Stimulated activated CD4-positive, alpha-beta T cell treated with anti-CD3 and anti-CD28 coated beads, TNF-alpha, amount 100 ng/mL, for 1 hour (primary cell): ENCODE measurements at regions not wholly inside any gene's neighbourhood (a gene's known extent, or its start where the extent isn't known, plus 50 kb on each side); places are given as distances from the start of the nearest gene placed in this dataset.
"Not testable (repeated sequence)": the region's sequence is repeated elsewhere in the genome, so short reads cannot be mapped to it uniquely, and the experiment has no call there.

Experiments used
- DNase-seq, 3 donors: peaks; one replicate each; pipeline ENCODE4 v3.0.0-alpha.2; 2020; ENCODE audit warnings: low read depth in 3 of 3, low spot score in 1 of 3

- DNase-seq = no peak
Measured at GRCh38 chr5:124796495-124796894, 50.1 kb upstream of the ZNF608 start.

- DNase-seq = no peak
Measured at GRCh38 chr5:124797665-124798087, 51.2 kb upstream of the ZNF608 start.

DNA sequence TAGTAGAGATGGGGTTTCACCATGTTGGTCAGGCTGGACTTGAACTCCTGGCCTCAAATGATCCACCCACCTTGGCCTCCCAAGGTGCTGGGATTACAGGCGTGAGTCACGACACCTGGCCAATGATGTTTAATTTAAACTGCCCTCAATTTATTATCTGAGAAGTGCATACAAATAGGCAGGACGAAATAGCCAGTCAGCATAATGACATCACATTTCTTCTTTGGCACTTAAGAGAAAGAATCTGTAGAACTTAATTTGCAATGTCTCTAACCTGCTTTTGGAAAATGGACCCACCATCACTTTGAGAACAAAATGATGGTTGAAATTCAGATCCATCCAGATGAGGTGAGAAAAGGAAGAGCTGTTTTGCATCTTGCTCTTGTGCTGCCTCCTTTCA, 52.5 kb upstream of the ZNF608 start:
- DNase-seq = no peak

DNA sequence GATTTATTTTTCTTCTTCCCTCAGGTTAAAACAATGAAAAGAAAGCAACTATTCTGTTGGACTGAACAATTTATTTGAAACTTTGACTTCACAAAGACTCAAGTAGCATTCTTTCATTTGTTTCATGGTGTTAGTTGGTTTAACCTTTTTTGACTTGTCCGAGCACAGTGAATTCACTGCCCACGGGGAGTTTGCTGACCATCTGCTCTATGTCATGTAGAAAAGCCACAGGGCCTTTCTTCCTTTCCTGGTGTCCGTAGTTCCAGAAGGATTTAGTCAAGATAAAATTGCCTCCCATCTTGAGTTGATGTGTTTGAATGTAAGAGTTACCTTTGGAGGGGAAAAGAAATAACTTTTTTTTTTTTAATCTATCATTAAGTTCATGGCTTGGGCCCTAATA, 55.1 kb upstream of the ZNF608 start:
- DNase-seq = no peak

GRCh38 chr5:124803617-124804323, 57.3 kb upstream of the ZNF608 start:
- DNase-seq = no peak

DNA sequence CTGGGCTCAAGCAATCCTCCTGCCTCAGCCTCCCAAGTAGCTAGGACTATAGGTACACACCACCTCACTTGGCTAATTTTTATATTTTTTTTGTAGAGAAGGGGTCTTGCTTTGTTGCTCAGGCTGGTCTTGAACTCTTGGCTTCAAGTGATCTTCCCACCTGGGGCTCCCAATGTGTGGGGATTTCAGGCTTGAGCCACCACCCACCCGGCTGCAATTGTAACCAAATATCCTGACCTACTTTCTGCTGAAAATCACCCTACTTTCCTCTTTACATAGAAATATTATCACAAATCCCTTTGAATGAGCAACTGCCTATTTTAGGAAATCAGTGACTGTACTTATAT, 59.6 kb upstream of the ZNF608 start:
- no peak for DNase-seq

GRCh38 chr5:124806373-124807077, 60.1 kb upstream of the ZNF608 start:
- DNase-seq = no peak

DNA sequence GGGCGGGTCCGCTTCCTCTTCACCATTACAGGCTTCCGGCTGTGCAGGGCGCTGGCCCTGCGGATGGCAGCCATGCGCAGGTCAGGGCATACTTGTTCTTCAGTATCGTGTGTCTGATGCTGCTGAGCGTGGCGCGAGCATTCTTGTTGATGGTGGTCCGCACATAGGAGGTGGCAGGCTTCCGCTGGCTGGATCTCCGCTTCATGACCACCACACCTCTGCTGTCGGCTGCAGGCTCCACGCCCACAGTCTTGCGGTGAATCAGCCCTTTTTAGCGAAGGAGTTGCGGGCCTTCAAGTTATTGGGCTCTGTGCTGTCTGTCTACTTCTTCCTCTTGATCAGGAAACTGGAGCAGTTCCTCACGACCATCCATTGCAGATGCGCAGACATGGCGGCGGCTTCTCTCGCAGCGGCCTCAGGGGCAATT, 62.4 kb upstream of the ZNF608 start:
- DNase-seq = no peak

DNA sequence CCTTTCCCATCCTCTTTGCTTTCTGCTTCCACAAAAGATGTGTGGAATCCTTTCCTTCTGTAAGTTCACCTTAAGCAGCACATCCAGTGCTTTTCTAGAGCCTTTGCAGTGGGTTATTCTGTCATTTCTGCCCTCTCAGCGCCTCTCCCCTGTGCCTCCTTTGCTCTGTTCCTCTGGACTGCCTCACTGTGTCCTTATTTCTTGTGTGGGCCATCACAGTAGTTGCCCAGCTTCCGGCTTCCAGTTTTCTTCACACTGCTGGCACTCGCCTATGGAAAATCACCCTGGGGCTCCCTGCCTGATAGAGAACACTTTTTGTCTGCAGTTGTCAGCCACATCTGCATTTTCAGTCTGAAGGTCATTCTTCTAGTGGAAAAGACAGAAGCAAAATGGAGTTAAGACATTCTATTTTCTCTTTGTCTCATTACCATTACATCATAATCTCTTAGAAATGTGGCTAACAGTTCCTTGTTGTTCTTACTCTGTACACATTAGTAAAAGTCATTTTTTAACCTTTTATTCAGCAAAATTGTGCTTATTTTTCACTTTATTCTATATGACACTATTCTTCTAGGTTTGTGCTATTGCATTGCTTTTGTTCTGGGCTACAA, 64.1 kb upstream of the ZNF608 start:
- no peak for DNase-seq

- DNase-seq = no peak
Measured at GRCh38 chr5:124812771-124813358, 66.4 kb upstream of the ZNF608 start.

GRCh38 chr5:124816381-124816780, 69.9 kb upstream of the ZNF608 start:
- DNase-seq = no peak

GRCh38 chr5:124819201-124819600, 72.8 kb upstream of the ZNF608 start:
- DNase-seq = no peak

DNA sequence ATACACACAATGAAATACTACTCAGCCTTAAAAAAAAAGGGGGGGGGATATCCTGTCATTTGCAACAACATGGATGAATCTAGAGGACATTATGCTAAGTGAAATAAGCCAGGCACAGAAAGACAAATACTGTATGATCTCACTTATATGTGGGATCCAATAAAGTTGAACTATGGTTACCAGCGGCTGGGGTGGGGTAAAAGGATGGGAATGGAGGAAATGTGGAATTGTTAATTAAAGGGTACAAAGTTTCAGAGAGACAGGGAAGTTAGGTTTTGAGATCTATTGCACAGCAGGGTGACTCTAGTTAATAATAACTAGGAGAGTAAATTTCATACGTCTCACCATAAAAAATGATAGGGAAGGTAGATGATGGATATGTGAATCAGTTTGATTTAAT, 76.2 kb upstream of the ZNF608 start:
- DNase-seq = no peak

DNA sequence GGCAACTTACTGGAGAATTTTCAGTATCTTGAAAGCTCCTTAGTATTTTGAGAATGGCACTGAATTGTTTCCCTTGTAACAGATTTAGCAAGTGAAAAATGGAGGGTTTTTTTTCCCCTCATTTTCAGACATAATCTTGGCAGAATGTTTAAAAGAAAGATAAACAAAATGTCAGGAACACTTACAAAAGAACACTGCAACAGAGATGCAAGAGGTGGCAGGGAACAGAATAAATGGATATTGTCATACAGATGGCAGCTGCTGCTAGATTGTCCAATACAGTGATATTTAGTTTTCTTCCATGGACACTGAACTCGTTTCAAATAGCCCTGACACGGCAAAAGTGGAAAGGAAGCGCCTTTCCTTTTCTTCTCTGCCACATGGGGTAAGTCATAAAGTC, 76.9 kb upstream of the ZNF608 start:
- DNase-seq = no peak

GRCh38 chr5:124824637-124825158, 78.3 kb upstream of the ZNF608 start:
- no peak for DNase-seq

GRCh38 chr5:124825250-124825982, 79.0 kb upstream of the ZNF608 start:
- no peak for DNase-seq

GRCh38 chr5:124825983-124826337, 79.5 kb upstream of the ZNF608 start:
- DNase-seq = no peak

DNA sequence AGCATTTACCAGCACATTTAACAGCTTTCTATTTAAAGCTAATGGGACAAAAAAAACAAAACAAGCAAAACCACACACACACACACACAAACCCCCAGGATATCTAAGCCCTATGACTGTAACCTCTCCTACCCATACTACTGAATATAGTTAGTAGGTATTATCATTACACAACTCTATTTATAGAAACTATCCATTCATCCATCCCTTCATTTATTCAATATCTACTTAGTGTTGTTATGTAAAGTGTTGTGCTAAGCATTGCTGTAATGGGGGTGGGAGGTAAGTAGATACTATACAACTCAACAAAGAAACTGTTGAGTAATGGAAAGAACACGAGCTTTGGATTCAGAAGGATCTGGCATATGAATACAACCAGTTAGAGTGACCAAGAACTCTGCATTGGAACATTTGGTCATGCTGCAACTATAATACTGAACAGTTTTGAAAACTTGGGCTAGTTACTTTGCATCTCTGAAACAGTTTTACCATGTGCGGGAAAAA, 82.3 kb upstream of the ZNF608 start:
- DNase-seq = no peak

- DNase-seq = no peak
Measured at GRCh38 chr5:124831687-124832240, 85.3 kb upstream of the ZNF608 start.

- no peak for DNase-seq
Measured at GRCh38 chr5:124832510-124832909, 86.1 kb upstream of the ZNF608 start.

DNA sequence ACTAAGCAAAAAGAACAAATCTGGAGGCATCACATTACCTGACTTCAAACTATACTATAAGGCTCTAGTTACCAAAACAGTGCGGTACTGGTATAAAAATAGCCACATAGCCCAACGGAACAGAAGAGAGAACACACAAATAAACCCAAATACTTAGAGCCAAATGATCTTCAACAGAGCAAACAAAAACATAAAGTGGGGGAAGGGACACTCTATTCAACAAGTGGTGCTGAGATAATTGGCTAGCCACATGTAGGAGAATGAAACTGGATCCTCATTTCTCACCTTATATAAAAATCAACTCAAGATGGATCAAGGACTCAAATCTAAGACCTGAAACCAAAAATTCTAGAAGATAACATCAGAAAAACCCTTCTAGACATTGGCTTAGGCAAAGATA, 89.9 kb upstream of the ZNF608 start:
- not testable (repeated sequence) for DNase-seq
